Fibroblast of the aortic adventitia (primary cell): ENCODE measurements at regions not wholly inside any gene's neighbourhood (a gene's known extent, or its start where the extent isn't known, plus 50 kb on each side); places are given as distances from the start of the nearest gene placed in this dataset.

Experiments
- DNase-seq: peaks from one replicate; pipeline ENCODE4 v3.0.0-alpha.2; 2010; ENCODE audit warnings: low read depth
- H3K4me3 ChIP-seq: 2 replicates; pipeline ENCODE4 v1.5.1; 2011; ENCODE audit warnings: low read depth, mild to moderate bottlenecking, control low read depth, low read length, moderate library complexity
- TF ChIP-seq, protein P1 (sequence below): IDR thresholded peaks from 2 replicates; pipeline ENCODE4 v1.5.1; 2011; ENCODE audit warnings: mild to moderate bottlenecking, low read length, control low read depth, inconsistent platforms; ENCODE audit not compliant: insufficient read depth

DNA sequence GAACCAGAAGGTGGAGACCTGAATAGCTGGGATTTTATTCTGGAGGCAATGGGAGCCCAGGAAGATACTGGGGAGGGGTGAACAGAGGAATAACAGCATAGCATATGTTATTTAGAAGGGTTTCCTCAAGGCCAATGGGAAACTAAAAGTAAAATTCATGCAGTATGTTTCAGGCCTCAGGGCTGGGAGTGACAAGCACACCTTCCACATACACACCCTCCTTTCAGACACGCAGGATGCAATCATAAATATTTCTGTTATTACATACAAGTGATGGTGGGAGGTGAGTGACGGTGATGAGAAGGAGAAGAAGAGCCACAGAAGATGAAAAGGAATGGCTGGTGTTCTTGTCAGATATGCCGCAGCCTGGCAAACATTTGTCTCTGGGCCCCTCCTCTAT, 106.1 kb upstream of the FLRT2 start:
- TF ChIP-seq, protein P1, sequence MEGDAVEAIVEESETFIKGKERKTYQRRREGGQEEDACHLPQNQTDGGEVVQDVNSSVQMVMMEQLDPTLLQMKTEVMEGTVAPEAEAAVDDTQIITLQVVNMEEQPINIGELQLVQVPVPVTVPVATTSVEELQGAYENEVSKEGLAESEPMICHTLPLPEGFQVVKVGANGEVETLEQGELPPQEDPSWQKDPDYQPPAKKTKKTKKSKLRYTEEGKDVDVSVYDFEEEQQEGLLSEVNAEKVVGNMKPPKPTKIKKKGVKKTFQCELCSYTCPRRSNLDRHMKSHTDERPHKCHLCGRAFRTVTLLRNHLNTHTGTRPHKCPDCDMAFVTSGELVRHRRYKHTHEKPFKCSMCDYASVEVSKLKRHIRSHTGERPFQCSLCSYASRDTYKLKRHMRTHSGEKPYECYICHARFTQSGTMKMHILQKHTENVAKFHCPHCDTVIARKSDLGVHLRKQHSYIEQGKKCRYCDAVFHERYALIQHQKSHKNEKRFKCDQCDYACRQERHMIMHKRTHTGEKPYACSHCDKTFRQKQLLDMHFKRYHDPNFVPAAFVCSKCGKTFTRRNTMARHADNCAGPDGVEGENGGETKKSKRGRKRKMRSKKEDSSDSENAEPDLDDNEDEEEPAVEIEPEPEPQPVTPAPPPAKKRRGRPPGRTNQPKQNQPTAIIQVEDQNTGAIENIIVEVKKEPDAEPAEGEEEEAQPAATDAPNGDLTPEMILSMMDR: no peak
- no peak for DNase-seq
- H3K4me3 ChIP-seq: no peak overlapping the region

GRCh38 chr14:85425507-85425906, 104.4 kb upstream of the FLRT2 start:
- no peak for DNase-seq
- no peak overlapping the region for H3K4me3 ChIP-seq
- TF ChIP-seq, protein P1: peak; percentile 23

GRCh38 chr14:85426068-85426935, 103.6 kb upstream of the FLRT2 start:
- DNase-seq: peak; percentile 49
- no peak overlapping the region for H3K4me3 ChIP-seq
- TF ChIP-seq, protein P1: no peak

- TF ChIP-seq, protein P1: no peak
- no peak overlapping the region for H3K4me3 ChIP-seq
- DNase-seq: no peak
These were observed 101.0 kb upstream of the FLRT2 start for GRCh38 chr14:85428926-85429325.

GRCh38 chr14:85437148-85437547, 92.8 kb upstream of the FLRT2 start:
- TF ChIP-seq, protein P1: no peak
- no peak overlapping the region for H3K4me3 ChIP-seq
- peak; percentile 74 for DNase-seq

DNA sequence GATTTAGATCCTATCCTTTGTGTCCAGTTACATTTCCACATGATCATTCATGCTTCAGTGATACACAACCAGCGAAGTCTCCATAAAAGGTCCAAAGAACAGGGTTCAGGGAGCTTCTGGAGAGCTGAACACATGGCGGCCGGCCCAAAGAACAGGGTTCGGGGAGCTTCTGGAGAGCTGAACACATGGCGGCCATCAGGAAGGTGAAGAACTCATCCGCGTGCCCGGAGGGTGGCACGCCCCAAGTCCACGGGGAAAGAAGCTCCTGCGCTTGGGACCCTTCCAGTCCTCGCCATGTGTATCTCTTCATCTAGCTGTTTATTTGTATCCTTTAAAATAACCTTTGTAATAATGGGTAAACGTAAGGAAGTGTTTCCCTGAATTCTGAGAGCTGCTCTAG, 91.9 kb upstream of the FLRT2 start:
- no peak for DNase-seq
- TF ChIP-seq, protein P1: no peak
- H3K4me3 ChIP-seq: no peak overlapping the region
